SK-N-SH (cell line): ENCODE measurements at regions not wholly inside any gene's neighbourhood (a gene's known extent, or its start where the extent isn't known, plus 50 kb on each side); places are given as distances from the start of the nearest gene placed in this dataset.

ENCODE experiments used
- CTCF ChIA-PET: fragments of 300-600, 350-600 bp; formaldehyde crosslinking; extraction: SDS; loops from one replicate; lab custom pipeline; 2021; lab: Yijun Ruan, JAX
- POLR2A ChIA-PET: fragments of 350-600 bp; sonication (Branson Sonifier 250); formaldehyde crosslinking; extraction: SDS; loops from one replicate; lab custom pipeline; 2020; ENCODE audit warnings: antibody characterized with exemption, inconsistent platforms; lab: Yijun Ruan, JAX
- DNase-seq: peaks from one replicate; pipeline ENCODE4 v3.0.0; 2012
- H2AFZ ChIP-seq: fragments of 200-600 bp; sonication (generic); 2 replicates; pipeline ENCODE4 v1.8.1; 2016; ENCODE audit warnings: antibody characterized with exemption, mild to moderate bottlenecking, low read depth
- H3F3A ChIP-seq: fragments of 200-600 bp; sonication (generic); replicated peaks from 2 replicates; pipeline ENCODE3; 2016; ENCODE audit warnings: antibody characterized with exemption, mild to moderate bottlenecking; ENCODE audit not compliant: insufficient read depth
- H3K27ac ChIP-seq, 2 experiments: fragments of 200-500 bp in 1 of 2; fragments of 200-600 bp in 1 of 2; sonication (Bioruptor generic) in 1 of 2; sonication (generic), shearing (Covaris generic) in 1 of 2; 2 replicates each; pipeline versions ENCODE4 v1.5.1 to v1.6.1; 2014 to 2016; ENCODE audit warnings: low read depth in 2 of 2, inconsistent platforms in 1 of 2, low read length in 1 of 2, mild to moderate bottlenecking in 1 of 2, mixed read lengths in 1 of 2
- H3K27me3 ChIP-seq: fragments of 200-600 bp; sonication (generic), shearing (Covaris generic); 2 replicates; pipeline ENCODE4 v1.6.1; 2016; ENCODE audit warnings: mixed run types; ENCODE audit not compliant: insufficient read depth
- H3K36me3 ChIP-seq, 2 experiments: fragments of 200-500 bp in 1 of 2; fragments of 200-600 bp in 1 of 2; sonication (Bioruptor generic) in 1 of 2; sonication (generic) in 1 of 2; replicated peaks in 1 of 2; 2 replicates each; pipeline versions ENCODE3 to v1.5.1; 2014 to 2016; ENCODE audit warnings: low read length in 1 of 2, mild to moderate bottlenecking in 1 of 2; ENCODE audit not compliant: insufficient read depth in 2 of 2, control insufficient read depth in 1 of 2
- H3K4me1 ChIP-seq, 2 experiments: fragments of 200-500 bp in 1 of 2; fragments of 200-600 bp in 1 of 2; sonication (Bioruptor generic) in 1 of 2; sonication (generic), shearing (Covaris generic) in 1 of 2; 2 replicates each; pipeline versions ENCODE4 v1.5.1 to v1.6.1; 2014 to 2016; ENCODE audit warnings: low read depth in 1 of 2, low read length in 1 of 2, mixed run types in 1 of 2; ENCODE audit not compliant: insufficient read depth in 2 of 2, control insufficient read depth in 1 of 2
- H3K4me2 ChIP-seq: fragments of 200-600 bp; sonication (generic), shearing (Covaris generic); 2 replicates; pipeline ENCODE4 v1.6.1; 2017; ENCODE audit warnings: mixed run types
- H3K4me3 ChIP-seq, 2 experiments: fragments of 200-500 bp in 1 of 2; fragments of 200-600 bp in 1 of 2; sonication (Bioruptor generic) in 1 of 2; sonication (generic), shearing (Covaris generic) in 1 of 2; 2 replicates each; pipeline versions ENCODE4 v1.5.1 to v1.8.1; 2014 to 2016; ENCODE audit warnings: low read depth in 2 of 2, inconsistent platforms in 1 of 2, low read length in 1 of 2, mild to moderate bottlenecking in 1 of 2, mixed read lengths in 1 of 2, moderate library complexity in 1 of 2
- H3K79me2 ChIP-seq: fragments of 200-600 bp; sonication (generic); 2 replicates; pipeline ENCODE4 v1.8.1; 2017; ENCODE audit warnings: mild to moderate bottlenecking; ENCODE audit not compliant: insufficient read depth
- H3K9ac ChIP-seq: fragments of 200-600 bp; sonication (generic); 2 replicates; pipeline ENCODE4 v1.6.1; 2017; ENCODE audit warnings: mixed run types
- H3K9me2 ChIP-seq: fragments of 200-600 bp; sonication (generic); 2 replicates; pipeline ENCODE4 v1.6.1; 2017; ENCODE audit warnings: mixed run types
- H3K9me3 ChIP-seq: fragments of 200-600 bp; sonication (generic); 2 replicates; pipeline ENCODE4 v1.6.1; 2017; ENCODE audit warnings: mixed run types, mild to moderate bottlenecking, moderate library complexity
- H4K20me1 ChIP-seq: fragments of 200-600 bp; sonication (generic); 2 replicates; pipeline ENCODE4 v1.6.1; 2017; ENCODE audit warnings: mild to moderate bottlenecking, mixed run types; ENCODE audit not compliant: insufficient read depth
- CHD2 ChIP-seq: fragments of 150-350 bp; IDR thresholded peaks from 2 replicates; pipeline ENCODE4 v1.6.1; 2018; ENCODE audit warnings: low read length; ENCODE audit not compliant: partially characterized antibody
- ELF1 ChIP-seq: IDR thresholded peaks from 2 replicates; pipeline ENCODE4 v1.4.0; 2012
- EP300 ChIP-seq, 2 experiments: IDR thresholded peaks; 2 replicates each; pipeline versions ENCODE4 v1.4.0 to v1.6.1; 2012; ENCODE audit warnings: borderline replicate concordance in 1 of 2, low read depth in 1 of 2, low read length in 1 of 2
- EZH2phosphoT487 ChIP-seq: fragments of 200-600 bp; sonication (generic); IDR thresholded peaks from 2 replicates; pipeline ENCODE4 v1.6.1; 2017; ENCODE audit warnings: low read depth, mixed run types, mild to moderate bottlenecking, antibody characterized with exemption, moderate library complexity, borderline replicate concordance
- GABPA ChIP-seq: IDR thresholded peaks from 2 replicates; pipeline ENCODE4 v1.4.0; 2012; ENCODE audit warnings: low read depth, mild to moderate bottlenecking
- MEF2A ChIP-seq: IDR thresholded peaks from 2 replicates; pipeline ENCODE4 v1.4.0; 2012; ENCODE audit warnings: low read depth, borderline replicate concordance
- MXI1 ChIP-seq: IDR thresholded peaks from 2 replicates; pipeline ENCODE4 v1.6.1; 2012; ENCODE audit warnings: mild to moderate bottlenecking, low read depth, low read length, improper control_type of control experiment
- NRF1 ChIP-seq: IDR thresholded peaks from 2 replicates; pipeline ENCODE4 v1.6.1; 2012; ENCODE audit warnings: low read depth, mild to moderate bottlenecking, low read length
- RAD21 ChIP-seq: IDR thresholded peaks from 2 replicates; pipeline ENCODE4 v1.6.1; 2012; ENCODE audit warnings: mild to moderate bottlenecking, low read length
- RCOR1 ChIP-seq: fragments of 150-350 bp; IDR thresholded peaks from 2 replicates; pipeline ENCODE4 v1.6.1; 2017; ENCODE audit warnings: antibody characterized with exemption, low read length
- TCF12 ChIP-seq: IDR thresholded peaks from 2 replicates; pipeline ENCODE4 v1.4.0; 2012
- WGBS: methylation state at CpG from one replicate; pipeline ENCODE4 v1.1.6; 2017; ENCODE audit warnings: low lambda C conversion rate; 5-methylcytosine and 5-hydroxymethylcytosine counted together
- TF ChIP-seq, protein P1 (sequence below): IDR thresholded peaks from 2 replicates; pipeline ENCODE4 v1.6.1; 2012; ENCODE audit warnings: mild to moderate bottlenecking, low read depth, low read length, moderate library complexity
- TF ChIP-seq, protein P2 (sequence below): IDR thresholded peaks from 2 replicates; pipeline ENCODE4 v1.4.0; 2012; ENCODE audit warnings: low read depth, borderline replicate concordance
- TF ChIP-seq, protein P3 (sequence below): IDR thresholded peaks from 2 replicates; pipeline ENCODE4; 2012
- TF ChIP-seq, protein P4 (sequence below): fragments of 200-600 bp; sonication (generic); IDR thresholded peaks from 2 replicates; pipeline ENCODE4 v1.6.1; 2017; ENCODE audit warnings: antibody characterized with exemption, mild to moderate bottlenecking, moderate library complexity

DNA sequence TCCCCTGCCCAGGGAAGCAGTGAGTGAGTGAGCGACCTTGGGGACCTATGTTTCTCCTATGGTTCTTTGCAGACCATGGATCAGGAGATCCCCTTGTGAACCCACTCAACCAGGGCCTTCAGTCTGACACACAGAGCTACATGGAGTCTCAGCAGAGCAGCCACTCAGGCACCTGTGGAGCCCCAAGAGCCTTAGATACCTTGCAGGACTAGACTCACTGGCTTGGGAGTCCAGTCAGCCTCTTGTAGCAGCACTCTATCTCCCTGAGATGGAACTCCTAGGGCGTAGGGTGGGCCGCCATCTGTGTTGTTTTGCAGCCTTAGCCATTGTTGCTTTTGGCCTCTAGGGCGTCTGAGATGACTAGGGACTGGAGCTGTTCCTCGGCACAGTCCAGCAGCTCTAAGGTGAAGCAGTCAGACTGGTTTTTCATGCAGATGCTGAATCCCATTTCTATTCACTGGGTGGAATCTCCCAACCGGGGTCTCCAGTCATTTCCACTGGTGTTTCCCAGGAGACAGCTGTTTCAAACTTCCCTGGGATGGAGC lies 284.6 kb upstream of the RPS23 start (continued):
- TF ChIP-seq, protein P1, sequence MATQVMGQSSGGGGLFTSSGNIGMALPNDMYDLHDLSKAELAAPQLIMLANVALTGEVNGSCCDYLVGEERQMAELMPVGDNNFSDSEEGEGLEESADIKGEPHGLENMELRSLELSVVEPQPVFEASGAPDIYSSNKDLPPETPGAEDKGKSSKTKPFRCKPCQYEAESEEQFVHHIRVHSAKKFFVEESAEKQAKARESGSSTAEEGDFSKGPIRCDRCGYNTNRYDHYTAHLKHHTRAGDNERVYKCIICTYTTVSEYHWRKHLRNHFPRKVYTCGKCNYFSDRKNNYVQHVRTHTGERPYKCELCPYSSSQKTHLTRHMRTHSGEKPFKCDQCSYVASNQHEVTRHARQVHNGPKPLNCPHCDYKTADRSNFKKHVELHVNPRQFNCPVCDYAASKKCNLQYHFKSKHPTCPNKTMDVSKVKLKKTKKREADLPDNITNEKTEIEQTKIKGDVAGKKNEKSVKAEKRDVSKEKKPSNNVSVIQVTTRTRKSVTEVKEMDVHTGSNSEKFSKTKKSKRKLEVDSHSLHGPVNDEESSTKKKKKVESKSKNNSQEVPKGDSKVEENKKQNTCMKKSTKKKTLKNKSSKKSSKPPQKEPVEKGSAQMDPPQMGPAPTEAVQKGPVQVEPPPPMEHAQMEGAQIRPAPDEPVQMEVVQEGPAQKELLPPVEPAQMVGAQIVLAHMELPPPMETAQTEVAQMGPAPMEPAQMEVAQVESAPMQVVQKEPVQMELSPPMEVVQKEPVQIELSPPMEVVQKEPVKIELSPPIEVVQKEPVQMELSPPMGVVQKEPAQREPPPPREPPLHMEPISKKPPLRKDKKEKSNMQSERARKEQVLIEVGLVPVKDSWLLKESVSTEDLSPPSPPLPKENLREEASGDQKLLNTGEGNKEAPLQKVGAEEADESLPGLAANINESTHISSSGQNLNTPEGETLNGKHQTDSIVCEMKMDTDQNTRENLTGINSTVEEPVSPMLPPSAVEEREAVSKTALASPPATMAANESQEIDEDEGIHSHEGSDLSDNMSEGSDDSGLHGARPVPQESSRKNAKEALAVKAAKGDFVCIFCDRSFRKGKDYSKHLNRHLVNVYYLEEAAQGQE: no peak
- TF ChIP-seq, protein P2, sequence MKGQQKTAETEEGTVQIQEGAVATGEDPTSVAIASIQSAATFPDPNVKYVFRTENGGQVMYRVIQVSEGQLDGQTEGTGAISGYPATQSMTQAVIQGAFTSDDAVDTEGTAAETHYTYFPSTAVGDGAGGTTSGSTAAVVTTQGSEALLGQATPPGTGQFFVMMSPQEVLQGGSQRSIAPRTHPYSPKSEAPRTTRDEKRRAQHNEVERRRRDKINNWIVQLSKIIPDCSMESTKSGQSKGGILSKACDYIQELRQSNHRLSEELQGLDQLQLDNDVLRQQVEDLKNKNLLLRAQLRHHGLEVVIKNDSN: no peak
- TF ChIP-seq CHD2 (no peak), MEF2A (no peak), RAD21 (no peak)

DNA sequence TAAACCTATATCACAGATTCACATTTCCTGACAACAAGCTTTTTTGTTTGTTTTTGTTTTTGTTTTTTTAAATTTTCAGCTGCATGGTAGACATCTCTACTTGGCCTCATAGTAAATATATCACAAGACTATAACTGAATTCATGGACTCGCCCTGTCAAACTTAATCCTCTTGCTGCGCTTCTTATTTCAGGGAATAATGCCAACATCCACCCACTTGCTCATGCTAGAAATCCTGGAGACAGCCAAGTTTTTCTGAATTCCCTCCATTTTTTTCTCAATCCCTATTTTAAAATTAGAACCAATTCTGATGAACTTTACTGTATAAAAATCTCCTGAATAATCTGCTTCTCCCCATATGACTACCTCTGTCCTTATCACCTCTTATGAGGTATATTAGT lies 283.6 kb upstream of the RPS23 start:
- no peak overlapping the region for H3K9ac ChIP-seq
- no peak overlapping the region for H3K27ac ChIP-seq
- CTCF ChIA-PET: interaction anchor here (1.7 kb wide), 1 partner anchor 10 kb away, joined by 3 read pairs; no protein-coding TSS in a partner anchor
- no peaks in the 10 kb centered on the region for H3K9me3 ChIP-seq
- H3K79me2 ChIP-seq: no peaks in the 10 kb centered on the region
- no peak overlapping the region for H2AFZ ChIP-seq
- POLR2A ChIA-PET: no interaction called here
- no peak overlapping the region for H3K4me2 ChIP-seq
- no peaks in the 10 kb centered on the region for H3F3A ChIP-seq
- no peak for DNase-seq
- H4K20me1 ChIP-seq: no peaks in the 10 kb centered on the region
- no peaks in the 10 kb centered on the region for H3K4me1 ChIP-seq
- WGBS: 59% methylated on average over 2 of the region's 2 CpGs
- no peaks in the 10 kb centered on the region for H3K9me2 ChIP-seq
- TF ChIP-seq, protein P3, sequence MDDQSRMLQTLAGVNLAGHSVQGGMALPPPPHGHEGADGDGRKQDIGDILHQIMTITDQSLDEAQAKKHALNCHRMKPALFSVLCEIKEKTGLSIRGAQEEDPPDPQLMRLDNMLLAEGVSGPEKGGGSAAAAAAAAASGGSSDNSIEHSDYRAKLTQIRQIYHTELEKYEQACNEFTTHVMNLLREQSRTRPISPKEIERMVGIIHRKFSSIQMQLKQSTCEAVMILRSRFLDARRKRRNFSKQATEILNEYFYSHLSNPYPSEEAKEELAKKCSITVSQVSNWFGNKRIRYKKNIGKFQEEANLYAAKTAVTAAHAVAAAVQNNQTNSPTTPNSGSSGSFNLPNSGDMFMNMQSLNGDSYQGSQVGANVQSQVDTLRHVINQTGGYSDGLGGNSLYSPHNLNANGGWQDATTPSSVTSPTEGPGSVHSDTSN: no peak
- TF ChIP-seq EZH2phosphoT487 (no peak), NRF1 (no peak), EP300 (IDR thresholded peaks at IDR 0.05; ENCODE audit: borderline replicate concordance in 1 of 2, low read depth in 1 of 2, low read length in 1 of 2) (no peak), MXI1 (no peak), RCOR1 (no peak), ELF1 (no peak), TCF12 (no peak), GABPA (no peak)
- TF ChIP-seq, protein P4, sequence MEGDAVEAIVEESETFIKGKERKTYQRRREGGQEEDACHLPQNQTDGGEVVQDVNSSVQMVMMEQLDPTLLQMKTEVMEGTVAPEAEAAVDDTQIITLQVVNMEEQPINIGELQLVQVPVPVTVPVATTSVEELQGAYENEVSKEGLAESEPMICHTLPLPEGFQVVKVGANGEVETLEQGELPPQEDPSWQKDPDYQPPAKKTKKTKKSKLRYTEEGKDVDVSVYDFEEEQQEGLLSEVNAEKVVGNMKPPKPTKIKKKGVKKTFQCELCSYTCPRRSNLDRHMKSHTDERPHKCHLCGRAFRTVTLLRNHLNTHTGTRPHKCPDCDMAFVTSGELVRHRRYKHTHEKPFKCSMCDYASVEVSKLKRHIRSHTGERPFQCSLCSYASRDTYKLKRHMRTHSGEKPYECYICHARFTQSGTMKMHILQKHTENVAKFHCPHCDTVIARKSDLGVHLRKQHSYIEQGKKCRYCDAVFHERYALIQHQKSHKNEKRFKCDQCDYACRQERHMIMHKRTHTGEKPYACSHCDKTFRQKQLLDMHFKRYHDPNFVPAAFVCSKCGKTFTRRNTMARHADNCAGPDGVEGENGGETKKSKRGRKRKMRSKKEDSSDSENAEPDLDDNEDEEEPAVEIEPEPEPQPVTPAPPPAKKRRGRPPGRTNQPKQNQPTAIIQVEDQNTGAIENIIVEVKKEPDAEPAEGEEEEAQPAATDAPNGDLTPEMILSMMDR: no peak
- TF ChIP-seq, protein P2: no peak
- H3K4me3 ChIP-seq: no peak overlapping the region
- no peaks in the 10 kb centered on the region for H3K27me3 ChIP-seq
- no peaks in the 10 kb centered on the region for H3K36me3 ChIP-seq
